Mucosa of descending colon (tissue), 3 donors: ENCODE measurements at regions not wholly inside any gene's neighbourhood (a gene's known extent, or its start where the extent isn't known, plus 50 kb on each side); places are given as distances from the start of the nearest gene placed in this dataset.

Experiments
- ATAC-seq: fragments of 200-7000 bp; cut with Tn5 transposase; one replicate; pipeline ENCODE4 v1.9.1; 2020; ENCODE audit warnings: mild to moderate bottlenecking, moderate library complexity
- DNase-seq, 3 donors: peaks; one replicate each; pipeline ENCODE4 v3.0.0-alpha.2; 2020
- H3K36me3 ChIP-seq: fragments of 200-600 bp; one replicate; pipeline ENCODE4 v1.8.0; 2021; ENCODE audit warnings: low read depth, mild to moderate bottlenecking
- H3K4me1 ChIP-seq: fragments of 200-600 bp; one replicate; pipeline ENCODE4 v1.8.0; 2021; ENCODE audit warnings: low read depth, mild to moderate bottlenecking
- H3K4me3 ChIP-seq: fragments of 200-600 bp; one replicate; pipeline ENCODE4 v1.8.0; 2021; ENCODE audit warnings: mild to moderate bottlenecking
- H3K9me3 ChIP-seq: fragments of 200-600 bp; one replicate; pipeline ENCODE4 v1.8.0; 2021; ENCODE audit warnings: mild to moderate bottlenecking
- intact Hi-C, 2 donors: fragments of 100-400 bp; cut with DNase I in 1 of 2; cut with micrococcal nuclease in 1 of 2; formaldehyde crosslinking; loops; one replicate each; pipeline versions ENCODE4 v1.11.0 to v1.11.1; 2022; cut with DNase I, micrococcal nuclease
- TF ChIP-seq, protein P1 (sequence below): fragments of 200-600 bp; IDR thresholded peaks from one replicate; pipeline ENCODE4 v1.8.0; 2022; ENCODE audit warnings: antibody characterized with exemption, mild to moderate bottlenecking
- donor health status: DM: no; HTN: no; CAD: no; lungs with moderate emphysema.
- donor health status: DM: no; HTN: no; CAD: no.
- donor health status: DM: no; HTN: yes; CAD: no.

DNA sequence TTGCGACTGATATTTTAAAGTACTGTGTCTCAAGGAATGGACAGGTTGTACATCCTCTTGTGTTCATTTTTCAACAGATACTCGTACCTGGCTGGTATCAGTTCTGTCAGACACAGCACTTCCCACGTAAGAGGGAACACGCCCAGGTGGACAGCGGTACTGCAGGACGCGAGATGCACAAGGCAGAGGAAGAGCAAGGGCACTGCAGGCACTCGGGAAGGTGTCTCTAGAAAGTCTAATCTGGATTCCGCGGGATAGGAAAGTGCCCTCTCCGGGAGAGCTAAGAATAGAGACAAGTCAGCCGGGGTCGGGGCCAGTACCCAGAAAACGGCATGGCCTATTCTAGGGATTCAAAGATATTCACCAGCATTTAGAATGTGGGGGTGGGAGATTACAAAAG is 94.2 kb upstream of the MBOAT1 start:
- TF ChIP-seq, protein P1, sequence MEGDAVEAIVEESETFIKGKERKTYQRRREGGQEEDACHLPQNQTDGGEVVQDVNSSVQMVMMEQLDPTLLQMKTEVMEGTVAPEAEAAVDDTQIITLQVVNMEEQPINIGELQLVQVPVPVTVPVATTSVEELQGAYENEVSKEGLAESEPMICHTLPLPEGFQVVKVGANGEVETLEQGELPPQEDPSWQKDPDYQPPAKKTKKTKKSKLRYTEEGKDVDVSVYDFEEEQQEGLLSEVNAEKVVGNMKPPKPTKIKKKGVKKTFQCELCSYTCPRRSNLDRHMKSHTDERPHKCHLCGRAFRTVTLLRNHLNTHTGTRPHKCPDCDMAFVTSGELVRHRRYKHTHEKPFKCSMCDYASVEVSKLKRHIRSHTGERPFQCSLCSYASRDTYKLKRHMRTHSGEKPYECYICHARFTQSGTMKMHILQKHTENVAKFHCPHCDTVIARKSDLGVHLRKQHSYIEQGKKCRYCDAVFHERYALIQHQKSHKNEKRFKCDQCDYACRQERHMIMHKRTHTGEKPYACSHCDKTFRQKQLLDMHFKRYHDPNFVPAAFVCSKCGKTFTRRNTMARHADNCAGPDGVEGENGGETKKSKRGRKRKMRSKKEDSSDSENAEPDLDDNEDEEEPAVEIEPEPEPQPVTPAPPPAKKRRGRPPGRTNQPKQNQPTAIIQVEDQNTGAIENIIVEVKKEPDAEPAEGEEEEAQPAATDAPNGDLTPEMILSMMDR, result no peak
- DNase-seq (no peak), ATAC-seq (no peak)
- no peaks in the 10 kb centered on the region for H3K9me3 ChIP-seq
- H3K4me3 ChIP-seq, result no peak overlapping the region
- H3K36me3 ChIP-seq, result no peaks in the 10 kb centered on the region
- intact Hi-C loops, result no loop called here
- no peaks in the 10 kb centered on the region for H3K4me1 ChIP-seq

DNA sequence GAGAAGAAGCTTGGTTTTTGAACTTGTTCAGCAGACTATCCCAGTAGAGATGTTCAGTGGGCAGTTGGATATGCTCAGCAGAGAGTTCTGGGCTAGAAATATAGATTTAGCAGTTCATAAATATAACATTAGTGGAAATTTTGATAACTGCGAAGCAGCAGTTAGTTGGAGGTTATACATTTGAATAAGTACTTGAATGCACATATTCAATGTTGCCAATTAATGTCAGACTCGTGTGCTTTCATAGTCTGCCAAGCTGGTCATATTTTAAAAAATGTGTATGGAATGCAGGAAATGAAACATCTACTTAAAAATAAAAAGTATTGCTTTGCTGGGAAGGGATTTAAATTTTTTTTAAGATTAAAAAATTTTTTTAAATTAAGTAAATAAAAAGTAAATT is 92.5 kb upstream of the E2F3 start:
- Histone ChIP-seq H3K4me1 (no peaks in the 10 kb centered on the region), H3K36me3 (no peaks in the 10 kb centered on the region), H3K4me3 (no peak overlapping the region), H3K9me3 (no peaks in the 10 kb centered on the region)
- intact Hi-C loops, result no loop called here
- TF ChIP-seq, protein P1, result no peak
- no peak for DNase-seq
- no peak for ATAC-seq

DNA sequence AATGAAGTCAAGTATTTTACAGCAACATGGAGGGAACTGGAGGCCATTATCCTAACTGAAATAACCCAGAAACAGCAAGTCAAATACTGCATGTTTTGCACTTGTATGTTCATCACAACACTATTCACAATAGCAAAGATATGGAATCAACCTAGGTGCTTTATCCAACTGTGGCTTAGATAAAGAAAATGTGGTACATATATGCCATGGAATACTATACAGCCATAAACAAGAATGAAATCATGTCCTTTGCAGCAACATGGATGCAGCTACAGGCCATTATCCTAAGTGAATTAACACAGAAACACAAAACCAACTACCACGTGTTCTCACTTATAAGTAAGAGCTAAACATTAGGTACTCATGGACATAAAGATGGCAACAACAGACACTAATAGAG is 91.5 kb upstream of the E2F3 start:
- intact Hi-C loops, result no loop called here
- Histone ChIP-seq H3K36me3 (no peaks in the 10 kb centered on the region), H3K4me1 (no peaks in the 10 kb centered on the region), H3K4me3 (no peak overlapping the region), H3K9me3 (no peaks in the 10 kb centered on the region)
- ATAC-seq, result no peak
- TF ChIP-seq, protein P1, result no peak
- no peak for DNase-seq

DNA sequence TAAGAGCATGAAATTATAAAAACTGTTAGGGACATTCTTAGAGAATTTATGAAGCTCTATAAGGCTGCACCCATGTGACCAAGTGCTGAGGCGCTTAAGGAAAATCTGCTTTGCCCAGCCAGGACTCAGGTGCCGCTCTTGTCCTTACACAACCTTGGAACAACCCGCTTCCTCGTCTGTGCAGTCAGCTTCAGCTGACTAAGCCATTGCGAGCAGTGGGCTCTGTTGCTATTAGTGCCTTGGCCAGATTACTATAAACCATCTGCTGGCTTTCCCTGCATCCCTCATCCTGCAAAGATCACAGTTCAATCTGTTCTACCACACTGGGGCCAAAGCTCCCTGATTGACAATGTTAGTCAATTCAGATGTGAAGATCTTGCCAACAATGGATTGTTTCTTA is 89.1 kb upstream of the E2F3 start:
- DNase-seq (no peak), ATAC-seq (no peak)
- Histone ChIP-seq H3K36me3 (no peaks in the 10 kb centered on the region), H3K4me1 (no peaks in the 10 kb centered on the region), H3K4me3 (no peak overlapping the region), H3K9me3 (no peaks in the 10 kb centered on the region)
- TF ChIP-seq, protein P1, result no peak
- intact Hi-C loops, result no loop called here

DNA sequence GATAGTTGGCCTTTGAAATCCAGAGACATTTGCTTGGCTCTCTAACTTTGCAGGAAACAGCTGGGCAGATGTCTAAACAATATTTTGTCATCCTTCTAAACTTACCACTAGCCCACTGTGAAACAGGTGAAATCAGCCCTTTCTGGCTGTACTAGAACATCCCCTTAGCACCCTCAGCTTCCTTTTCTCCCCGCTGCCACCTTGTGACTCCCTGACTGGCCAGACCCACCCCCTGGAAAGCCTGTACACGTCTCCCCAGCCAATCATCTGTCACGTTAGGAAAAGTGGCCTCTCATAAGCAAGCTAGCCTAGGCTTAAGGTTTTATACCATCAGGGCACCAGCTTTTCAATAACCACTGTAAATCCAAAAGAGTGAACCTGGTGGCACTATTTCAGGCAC is 88.6 kb upstream of the E2F3 start:
- Histone ChIP-seq H3K36me3 (no peaks in the 10 kb centered on the region), H3K4me1 (no peaks in the 10 kb centered on the region), H3K9me3 (no peaks in the 10 kb centered on the region), H3K4me3 (no peak overlapping the region)
- TF ChIP-seq, protein P1, result no peak
- DNase-seq, result no peak
- intact Hi-C loops, result no loop called here
- no peak for ATAC-seq

DNA sequence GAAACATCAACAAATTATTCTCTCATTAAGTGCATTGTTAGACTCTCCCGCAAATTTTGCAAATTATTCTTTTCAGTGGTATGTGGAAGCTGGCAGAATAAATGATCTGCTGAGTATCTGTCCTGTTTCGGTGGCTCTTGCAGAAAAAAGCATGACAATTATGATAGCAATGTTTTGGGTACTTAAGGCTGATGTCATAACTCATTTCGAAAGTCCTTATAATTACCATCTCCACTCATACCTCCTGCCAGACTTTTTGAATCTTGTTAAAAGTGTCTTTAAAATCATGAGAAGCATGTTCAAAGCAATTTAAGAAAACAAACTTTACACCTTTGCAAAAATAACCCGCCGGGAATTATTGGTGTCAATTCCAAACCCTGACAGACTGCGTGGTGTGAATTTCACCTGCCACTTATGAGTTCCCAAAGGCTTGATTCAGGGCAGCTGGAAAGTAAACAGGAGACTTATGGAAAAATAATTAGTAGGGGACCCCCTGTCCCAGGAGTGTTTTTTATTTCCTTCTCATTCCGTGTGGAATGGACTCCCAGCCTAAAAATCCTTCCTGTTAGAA is 87.6 kb upstream of the E2F3 start:
- ATAC-seq (no peak), DNase-seq (no peak)
- Histone ChIP-seq H3K4me3 (no peak overlapping the region), H3K4me1 (no peaks in the 10 kb centered on the region), H3K9me3 (no peaks in the 10 kb centered on the region), H3K36me3 (no peaks in the 10 kb centered on the region)
- TF ChIP-seq, protein P1, result no peak
- intact Hi-C loops, result no loop called here
